ENCODE measurements at regions not wholly inside any gene's neighbourhood (a gene's known extent, or its start where the extent isn't known, plus 50 kb on each side); places are given as distances from the start of the nearest gene placed in this dataset.
"Not testable (repeated sequence)": the region's sequence is repeated elsewhere in the genome, so short reads cannot be mapped to it uniquely, and the experiment has no call there.

- no peak for DNase-seq
These were observed 121.2 kb downstream of the GASK1B start for GRCh38 chr4:158051401-158052235.

GRCh38 chr4:158050942-158051341 lies 121.9 kb downstream of the GASK1B start:
- no peak for DNase-seq

GRCh38 chr4:158046345-158046744 lies 126.5 kb downstream of the GASK1B start:
- DNase-seq = no peak

GRCh38 chr4:158043971-158044618 lies 128.7 kb downstream of the GASK1B start:
- DNase-seq = no peak

- DNase-seq = no peak
These were observed 130.2 kb downstream of the GASK1B start for GRCh38 chr4:158042591-158043030.

GRCh38 chr4:158038718-158039117 lies 134.1 kb downstream of the GASK1B start:
- DNase-seq = no peak

GRCh38 chr4:158036998-158037397 lies 135.8 kb downstream of the GASK1B start:
- no peak for DNase-seq

GRCh38 chr4:158035662-158036195 lies 137.1 kb downstream of the GASK1B start:
- no peak for DNase-seq

GRCh38 chr4:158033416-158034120 lies 139.3 kb downstream of the GASK1B start:
- DNase-seq = no peak

- no peak for DNase-seq
These were observed 140.0 kb downstream of the GASK1B start for GRCh38 chr4:158032733-158033415.

GRCh38 chr4:158028381-158028780 lies 144.4 kb downstream of the GASK1B start:
- not testable (repeated sequence) for DNase-seq

- DNase-seq = no peak
These were observed 147.7 kb downstream of the GASK1B start for GRCh38 chr4:158025131-158025530.

GRCh38 chr4:158020734-158021346 lies 152.0 kb downstream of the GASK1B start:
- DNase-seq = no peak

GRCh38 chr4:158020176-158020575 lies 152.6 kb downstream of the GASK1B start:
- no peak for DNase-seq

- DNase-seq = no peak
These were observed 154.0 kb downstream of the GASK1B start for GRCh38 chr4:158018831-158019230.

GRCh38 chr4:158018221-158018830 lies 154.5 kb downstream of the GASK1B start:
- no peak for DNase-seq

- DNase-seq = no peak
These were observed 156.3 kb downstream of the GASK1B start for GRCh38 chr4:158016511-158016910.

- no peak for DNase-seq
These were observed 157.6 kb downstream of the GASK1B start for GRCh38 chr4:158015241-158015640.

- no peak for DNase-seq
These were observed 159.0 kb downstream of the GASK1B start for GRCh38 chr4:158013858-158014257.

- DNase-seq = no peak
These were observed 162.5 kb downstream of the GASK1B start for GRCh38 chr4:158010361-158010760.

- DNase-seq = no peak
These were observed 164.1 kb downstream of the GASK1B start for GRCh38 chr4:158008551-158009218.

Measured in activated naive CD4-positive, alpha-beta T cell treated with Interleukin-2 at 50 U/mL for 16 hours (primary cell).